SIG-M5 treated with dmso at 0.1 percent for 504 hours (cell line): ENCODE measurements at regions not wholly inside any gene's neighbourhood (a gene's known extent, or its start where the extent isn't known, plus 50 kb on each side); places are given as distances from the start of the nearest gene placed in this dataset.

Experiments used
- DNase-seq: peaks from one replicate; lab custom pipeline; 2025; ENCODE audit not compliant: unreplicated experiment; lab: John Stamatoyannopoulos, UW

GRCh38 chr17:62882878-62883277, 74.8 kb upstream of the MARCHF10 start:
- DNase-seq = peak; percentile 86

GRCh38 chr17:62882284-62882683, 74.2 kb upstream of the MARCHF10 start:
- peak; percentile 92 for DNase-seq

- DNase-seq = no peak
Measured at GRCh38 chr17:62880120-62880519, 72.0 kb upstream of the MARCHF10 start.

GRCh38 chr17:62876673-62877405, 68.7 kb upstream of the MARCHF10 start:
- peak; percentile 23 for DNase-seq

- no peak for DNase-seq
Measured at GRCh38 chr17:62876063-62876462, 67.9 kb upstream of the MARCHF10 start.

GRCh38 chr17:62875296-62875695, 67.2 kb upstream of the MARCHF10 start:
- no peak for DNase-seq

GRCh38 chr17:62871291-62871690, 63.2 kb upstream of the MARCHF10 start:
- no peak for DNase-seq

GRCh38 chr17:62870552-62870971, 62.4 kb upstream of the MARCHF10 start:
- DNase-seq = no peak

GRCh38 chr17:62870030-62870541, 62.0 kb upstream of the MARCHF10 start:
- DNase-seq = peak; percentile 42

- DNase-seq = no peak
Measured at GRCh38 chr17:62868723-62869122, 60.6 kb upstream of the MARCHF10 start.

GRCh38 chr17:62868008-62868407, 59.9 kb upstream of the MARCHF10 start:
- no peak for DNase-seq

GRCh38 chr17:62867303-62867702, 59.2 kb upstream of the MARCHF10 start:
- no peak for DNase-seq

- no peak for DNase-seq
Measured at GRCh38 chr17:62866471-62866870, 58.4 kb upstream of the MARCHF10 start.

- no peak for DNase-seq
Measured at GRCh38 chr17:62865586-62865985, 57.5 kb upstream of the MARCHF10 start.

GRCh38 chr17:62862251-62862650, 54.1 kb upstream of the MARCHF10 start:
- no peak for DNase-seq

- peak; percentile 68 for DNase-seq
Measured at GRCh38 chr17:62860962-62861873, 53.1 kb upstream of the MARCHF10 start.

GRCh38 chr17:62859146-62859545, 51.0 kb upstream of the MARCHF10 start:
- no peak for DNase-seq
